GM18909 (cell line): ENCODE measurements at regions not wholly inside any gene's neighbourhood (a gene's known extent, or its start where the extent isn't known, plus 50 kb on each side); places are given as distances from the start of the nearest gene placed in this dataset.

ENCODE experiments used
- ATAC-seq: cut with Tn5 transposase; IDR thresholded peaks from one replicate; pipeline ENCODE4 v1.9.1; 2021; ENCODE audit warnings: mild to moderate bottlenecking; ENCODE audit not compliant: unreplicated experiment, poor library complexity

DNA sequence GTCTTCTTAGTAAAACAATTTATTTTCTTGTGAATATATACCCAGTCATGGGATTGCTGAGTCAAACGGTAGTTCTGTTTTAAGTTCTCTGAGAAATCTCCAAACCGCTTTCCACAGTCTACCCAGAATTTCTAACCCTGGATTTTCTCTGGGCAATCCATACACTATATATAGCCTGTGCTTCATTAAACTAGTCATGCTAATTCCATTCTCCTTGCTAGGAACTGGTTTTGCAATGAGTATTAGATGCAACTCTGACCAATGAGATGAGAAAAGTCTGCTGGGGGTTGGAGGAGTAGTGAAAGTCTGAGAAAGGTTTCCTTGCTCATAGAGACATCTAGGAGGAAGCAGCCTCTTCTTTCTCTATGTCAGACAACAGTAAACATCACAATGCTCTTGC, 196.1 kb upstream of the CDKN3 start:
- ATAC-seq: no peak

DNA sequence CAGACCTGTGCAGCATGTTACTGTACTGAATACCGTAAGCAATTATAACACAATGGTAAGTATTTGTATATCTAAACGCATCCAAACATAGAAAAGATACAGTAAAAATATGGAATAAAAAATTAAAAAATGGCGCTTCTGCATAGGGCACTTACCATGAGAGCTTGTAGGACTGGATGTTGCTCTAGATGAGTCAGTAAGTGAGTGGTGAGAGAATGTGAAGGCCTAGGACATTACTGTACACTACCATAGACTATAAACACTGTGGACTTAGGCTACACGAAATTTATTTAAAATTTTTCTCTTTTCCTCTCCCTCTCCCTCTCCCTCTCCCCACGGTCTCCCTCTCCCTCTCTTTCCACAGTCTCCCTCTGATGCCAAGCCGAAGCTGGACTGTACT, 194.5 kb upstream of the CDKN3 start:
- no peak for ATAC-seq

DNA sequence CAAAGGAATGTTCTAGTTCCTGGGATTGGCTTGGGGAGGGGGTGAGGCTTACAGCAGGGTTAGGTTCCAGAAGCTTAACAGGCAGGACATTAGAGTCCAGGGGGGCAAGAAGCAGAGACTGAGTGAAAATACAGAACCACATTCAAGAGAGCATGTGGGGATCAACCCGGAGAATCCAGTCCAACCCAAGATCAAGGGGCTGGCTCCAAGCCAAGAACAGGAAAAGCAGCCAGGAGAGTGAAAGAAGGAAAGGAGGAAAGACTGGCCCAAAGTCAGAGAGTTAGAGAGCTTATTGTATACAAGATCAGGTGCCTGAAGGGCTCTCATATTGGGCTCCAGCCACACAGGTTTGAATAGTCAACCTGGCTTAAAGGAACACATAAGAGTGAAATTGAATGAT, 190.3 kb upstream of the CDKN3 start:
- no peak for ATAC-seq

DNA sequence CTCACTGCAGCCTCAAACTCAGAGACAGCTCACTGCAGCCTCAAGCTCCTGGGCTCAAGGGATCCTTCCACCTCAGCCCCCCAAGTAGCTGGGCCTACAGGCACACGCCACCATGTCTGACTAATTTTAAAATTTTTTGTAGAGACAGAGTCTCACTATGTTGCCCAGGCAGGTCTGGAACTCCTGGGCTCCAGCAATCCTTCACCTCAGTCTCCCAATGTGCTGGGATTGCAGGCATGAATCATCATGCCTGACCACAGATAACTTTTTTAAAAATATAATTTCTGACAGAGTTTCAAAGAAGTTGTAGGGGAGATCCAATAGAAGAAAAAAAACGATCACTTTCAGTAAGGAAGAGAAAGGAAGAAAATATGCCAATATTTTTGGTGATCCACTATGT, 189.7 kb upstream of the CDKN3 start:
- no peak for ATAC-seq

DNA sequence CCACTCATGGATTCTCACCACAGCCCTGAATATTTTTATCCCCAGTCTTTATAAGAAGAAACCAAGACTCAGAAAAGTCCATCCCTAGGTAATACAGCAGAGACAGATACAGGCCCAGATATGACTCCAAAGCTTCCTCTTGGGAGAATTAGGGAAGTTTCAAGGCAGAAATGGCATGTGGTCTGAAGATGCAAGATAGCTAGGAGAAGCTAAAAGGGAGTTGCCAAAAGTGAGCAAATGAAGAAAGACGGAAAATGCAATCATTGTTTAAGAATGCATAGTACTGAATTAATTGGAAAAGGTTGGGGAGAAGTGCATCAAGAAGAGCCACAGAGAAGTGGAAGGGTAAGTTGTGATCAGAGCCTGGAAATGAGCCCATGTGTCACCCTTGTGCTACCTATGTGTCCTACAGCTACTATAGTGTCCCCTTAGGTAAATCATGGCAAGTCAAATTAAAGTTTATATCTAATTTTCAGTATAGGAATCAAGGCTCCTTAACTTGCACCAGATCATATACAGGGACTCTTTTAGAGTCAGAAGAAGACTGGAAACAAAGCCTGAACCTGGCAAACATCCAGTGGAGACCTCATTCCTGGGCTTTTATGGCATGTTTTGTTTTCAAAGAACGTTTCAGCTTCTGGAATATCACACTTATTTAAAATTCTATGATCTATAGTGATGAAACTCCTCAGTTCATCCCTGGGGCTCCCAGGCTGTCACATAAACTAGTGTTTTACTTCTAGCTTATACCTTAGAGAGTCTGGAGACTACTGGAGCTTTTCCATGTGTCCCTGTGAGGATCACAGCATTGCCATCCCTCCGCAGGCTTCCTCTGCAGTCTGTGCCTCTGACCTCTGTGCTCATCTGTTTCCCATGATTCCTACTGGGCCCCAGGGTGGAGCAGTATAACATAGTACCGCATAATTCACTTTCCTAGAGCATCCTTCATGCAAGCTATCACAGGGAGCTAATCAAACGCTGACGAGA, 189.0 kb upstream of the CDKN3 start:
- no peak for ATAC-seq

DNA sequence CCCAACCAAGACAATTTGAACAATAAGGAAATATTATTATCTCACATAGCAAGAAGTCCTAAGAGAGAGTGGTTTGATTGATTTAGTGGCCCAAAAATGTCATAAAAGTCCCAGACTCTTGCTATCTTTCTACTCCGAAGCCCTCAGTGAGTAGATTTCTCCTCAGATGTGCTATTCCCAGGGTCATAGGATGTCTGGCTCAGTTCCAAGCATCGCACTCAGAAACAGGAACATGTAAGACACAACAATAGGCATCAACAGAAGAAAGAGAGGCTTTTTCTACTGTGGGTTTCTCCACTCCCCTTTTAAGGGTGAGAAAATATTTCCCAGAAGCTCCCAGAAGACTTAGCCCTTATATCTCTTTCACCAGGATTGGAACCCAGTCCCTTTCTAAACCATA, 188.1 kb upstream of the CDKN3 start:
- ATAC-seq: no peak

DNA sequence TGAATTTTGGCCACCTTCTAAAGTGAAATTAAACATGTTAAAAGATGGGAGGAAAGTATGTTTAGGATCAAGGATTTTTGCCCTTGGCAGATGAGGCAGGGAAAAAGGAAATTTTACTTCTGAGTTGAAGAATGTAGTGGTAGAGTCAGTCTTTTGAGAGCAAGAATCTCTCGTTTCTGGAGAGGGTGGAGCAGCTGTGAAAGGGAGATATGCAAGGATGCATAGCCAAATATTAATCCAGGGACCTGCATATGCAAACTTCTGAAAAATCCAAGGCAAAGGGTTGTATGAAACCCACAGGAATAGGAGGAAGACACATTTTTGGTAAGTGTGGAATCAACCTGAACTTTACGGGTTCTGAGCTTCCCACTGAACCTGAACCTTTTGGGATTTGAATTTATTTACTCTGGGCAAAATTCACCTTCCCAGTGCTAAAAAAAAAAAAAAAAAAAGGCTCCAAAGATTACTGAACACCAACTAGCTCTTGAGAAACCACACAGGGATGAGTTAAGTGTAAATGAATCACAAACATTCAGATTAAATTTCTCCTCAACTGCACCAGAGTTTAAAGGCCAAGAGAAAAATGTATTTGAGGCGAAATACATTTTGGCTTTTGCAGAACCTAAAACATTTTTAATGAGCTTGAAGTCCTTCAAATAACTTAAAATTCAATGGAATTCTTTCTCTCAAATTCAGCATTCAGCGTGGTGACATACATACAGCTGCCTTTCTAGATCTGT, 187.1 kb upstream of the CDKN3 start:
- ATAC-seq: no peak

DNA sequence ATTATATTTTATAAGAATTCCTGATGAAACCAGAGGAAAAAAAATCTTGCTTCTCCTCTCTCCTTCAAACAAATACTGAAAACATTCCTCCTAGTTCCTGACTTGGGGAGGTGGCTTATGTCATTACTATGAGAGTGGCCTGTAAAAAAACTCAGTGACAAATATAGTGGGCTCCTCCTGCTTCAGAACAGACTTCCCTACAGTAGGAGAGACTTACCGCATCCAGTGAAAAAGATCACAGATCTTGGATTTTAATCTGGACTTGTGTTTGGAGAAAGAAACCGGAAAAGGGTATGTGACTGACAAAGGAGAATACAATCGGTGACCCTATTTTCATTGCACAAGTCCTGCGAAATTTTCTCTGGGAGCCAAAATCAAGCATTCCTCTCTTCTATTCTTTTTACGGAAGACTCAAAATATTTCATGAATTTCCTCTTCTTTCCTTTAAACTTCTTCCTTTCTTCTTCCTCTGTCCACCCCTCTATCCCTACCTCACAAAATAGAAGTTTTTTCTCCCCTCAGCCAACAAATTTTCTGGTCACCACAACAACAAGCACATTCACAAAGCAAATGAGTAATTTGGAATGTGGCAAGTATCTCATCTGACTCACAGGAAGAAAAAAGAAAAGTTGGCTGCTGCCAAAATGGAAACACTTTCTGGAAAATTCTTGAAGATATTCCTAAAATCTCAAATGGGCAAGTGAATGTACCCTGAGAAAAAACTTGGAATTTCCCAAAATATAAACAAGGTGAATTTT, 185.1 kb upstream of the CDKN3 start:
- ATAC-seq: no peak

DNA sequence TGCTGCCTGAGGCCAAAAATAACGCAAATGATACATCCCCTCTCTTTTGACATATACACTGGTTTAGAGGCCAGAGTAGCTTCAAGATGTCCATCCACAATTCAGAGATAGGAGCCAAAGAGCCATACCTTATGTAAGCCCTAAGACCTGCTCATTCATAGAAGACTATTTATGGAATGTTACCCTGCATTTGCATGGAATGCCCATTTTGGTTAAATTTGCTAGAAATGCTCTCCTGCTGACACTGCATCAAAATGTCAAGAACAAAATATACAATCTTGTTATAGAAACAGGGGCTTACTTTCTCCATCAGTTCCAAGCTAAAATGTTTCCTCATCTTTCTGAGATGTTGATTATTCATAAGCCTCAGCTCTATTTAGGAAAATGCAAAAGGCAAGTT, 183.3 kb upstream of the CDKN3 start:
- no peak for ATAC-seq

DNA sequence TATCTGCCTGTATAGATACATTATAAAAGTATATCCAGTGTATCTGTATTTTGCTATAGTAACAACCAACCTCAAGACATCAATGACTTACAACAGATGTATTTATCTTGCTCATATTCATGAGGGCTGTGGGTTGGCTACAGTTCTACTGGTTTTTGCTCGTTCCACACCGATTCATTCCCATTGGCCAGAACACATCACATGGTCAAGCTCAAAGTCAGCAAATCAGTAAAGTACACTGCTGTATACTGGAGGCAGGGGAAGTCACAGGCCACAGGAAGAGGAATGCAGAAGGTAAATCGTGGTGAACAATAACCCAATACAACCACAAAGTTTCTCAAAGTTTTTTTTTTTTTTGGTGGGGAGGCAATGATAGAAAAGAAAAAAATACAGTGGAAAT, 180.0 kb upstream of the CDKN3 start:
- no peak for ATAC-seq

DNA sequence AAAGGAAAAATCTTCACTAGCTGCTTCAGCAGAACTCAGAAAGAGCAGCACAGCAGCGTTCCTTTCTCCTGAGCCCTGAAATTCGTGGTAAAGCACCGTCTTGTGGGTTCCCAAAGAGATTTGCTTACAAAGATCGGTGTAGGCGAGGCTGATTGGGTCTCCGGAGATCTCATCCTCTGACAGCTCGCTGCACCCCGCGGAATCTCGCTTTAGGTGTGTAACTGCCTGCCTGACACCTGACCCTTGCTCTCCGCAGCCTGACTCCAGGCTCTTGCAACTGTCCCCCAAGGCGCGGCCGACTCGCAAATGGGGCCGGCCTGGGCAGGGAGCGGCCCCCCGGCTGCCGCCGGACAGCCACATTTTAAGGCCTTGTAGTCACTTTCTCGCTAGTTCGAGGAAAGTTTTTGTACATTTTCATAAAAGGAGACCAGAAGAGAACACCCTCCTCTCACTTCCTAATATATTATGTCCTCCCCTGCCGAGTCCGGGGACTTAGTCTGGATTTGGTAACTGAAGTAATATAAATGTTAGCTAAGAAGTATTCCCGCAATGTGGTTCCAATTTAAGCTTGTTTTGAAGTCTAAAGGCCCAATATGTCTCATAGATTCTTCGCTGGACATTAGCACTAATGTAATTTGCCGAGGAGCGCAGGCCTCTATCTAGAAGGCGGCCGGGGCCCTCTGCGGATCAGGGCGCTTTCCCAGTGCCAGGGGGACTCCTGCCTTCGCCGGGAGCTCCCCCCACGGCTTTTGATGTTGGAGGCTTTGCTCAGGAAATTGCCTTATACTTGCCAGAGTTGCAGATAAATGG, 177.3 kb upstream of the CDKN3 start:
- ATAC-seq: no peak

DNA sequence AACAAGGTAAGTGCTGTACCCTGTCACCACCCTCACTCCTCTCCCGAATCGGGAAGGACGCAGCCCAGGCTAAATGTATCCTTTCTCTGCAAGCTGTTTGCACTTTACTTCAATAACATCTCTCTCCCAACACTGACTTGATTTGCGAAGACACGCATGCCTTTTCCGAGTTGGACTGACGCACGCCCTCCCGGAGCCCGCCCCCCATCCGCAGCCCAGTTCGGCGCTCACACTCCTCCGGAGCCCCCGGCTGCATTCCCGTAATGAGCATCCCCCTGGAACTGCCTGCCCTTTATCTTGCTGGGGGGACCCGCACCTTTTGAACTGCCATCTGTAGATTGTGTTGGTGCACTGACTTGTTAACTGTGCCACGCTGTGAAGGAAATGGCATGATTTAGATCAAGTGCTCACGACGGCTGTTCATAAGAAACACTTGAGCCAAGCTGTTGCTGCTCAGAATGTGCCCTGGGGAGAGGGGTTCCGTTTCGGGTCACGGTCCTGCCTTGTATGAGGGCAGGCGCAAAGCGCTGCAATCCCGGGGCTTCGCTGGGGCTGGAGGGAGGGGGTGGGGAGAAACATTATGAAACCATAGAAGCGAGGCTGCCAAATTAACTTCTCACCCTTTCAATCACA, 176.6 kb upstream of the CDKN3 start:
- ATAC-seq: no peak

DNA sequence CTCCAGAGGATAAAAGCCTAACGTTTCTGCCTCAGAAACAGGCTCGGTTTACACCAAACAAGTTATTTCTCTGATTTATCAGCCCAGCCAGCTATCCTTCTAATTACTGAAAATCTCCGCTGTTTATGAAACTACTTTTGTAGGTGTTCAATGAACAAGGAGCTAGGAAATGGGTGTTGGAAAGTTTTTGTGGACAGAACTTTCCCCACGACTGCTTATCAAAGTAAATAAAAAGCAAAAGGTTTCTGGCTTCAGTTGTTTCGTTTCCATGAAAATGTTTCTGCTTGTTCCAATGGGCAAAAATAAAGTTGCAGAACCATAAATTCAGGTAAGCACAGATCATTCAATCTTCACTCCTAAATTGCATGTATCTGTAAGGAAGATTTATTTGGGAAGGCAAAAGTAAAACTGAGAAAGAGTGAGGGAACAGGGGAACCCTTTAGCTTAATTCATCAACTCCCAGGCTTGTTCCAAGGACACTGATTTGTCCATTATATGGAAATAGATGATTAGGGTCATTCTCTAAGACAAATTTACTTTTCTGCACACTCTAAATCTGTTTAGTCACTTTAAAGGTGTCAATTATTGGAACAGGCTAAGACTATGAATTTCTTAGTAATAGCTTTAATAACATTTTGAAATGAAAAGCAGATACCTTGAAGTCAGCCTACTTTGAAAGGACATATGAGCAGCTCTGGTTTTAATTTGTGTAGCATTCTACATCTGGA, 175.9 kb upstream of the CDKN3 start:
- no peak for ATAC-seq

DNA sequence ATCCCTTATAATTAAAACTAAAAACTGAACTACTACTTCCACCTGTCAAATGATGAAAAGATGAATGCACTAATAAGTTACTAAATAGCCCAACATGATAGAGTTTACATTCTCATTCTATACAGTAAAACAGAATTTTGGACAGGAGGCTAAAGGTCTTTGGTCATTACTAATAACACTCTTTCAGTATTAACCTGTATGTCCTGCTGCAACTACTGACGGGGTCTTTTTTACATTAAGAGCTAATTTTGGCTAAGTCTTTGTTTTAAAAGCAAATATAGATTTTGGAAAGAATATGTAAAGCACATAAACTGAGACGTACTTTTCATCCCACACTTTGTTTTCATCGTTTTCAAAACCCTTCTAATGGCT, 175.4 kb upstream of the CDKN3 start:
- ATAC-seq: no peak

DNA sequence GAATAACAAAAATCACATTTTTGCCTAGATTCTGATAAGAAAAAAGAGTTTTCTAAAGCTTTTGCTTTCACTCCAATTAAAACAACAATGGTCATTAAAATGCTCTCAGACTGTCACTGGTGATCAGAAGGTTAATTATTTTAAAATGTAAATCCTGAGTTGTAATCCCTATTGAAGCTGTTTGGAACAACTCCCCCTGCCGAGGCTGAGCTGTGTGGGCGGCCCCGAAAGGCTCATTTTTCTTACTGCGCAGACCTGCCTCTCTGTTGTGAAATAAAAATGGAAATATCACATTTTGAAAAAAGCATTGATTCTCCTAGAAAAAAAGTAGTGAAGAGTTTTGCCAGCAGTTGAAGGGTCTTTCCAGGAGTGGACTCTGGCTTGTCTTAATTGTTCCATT, 174.8 kb upstream of the CDKN3 start:
- no peak for ATAC-seq

DNA sequence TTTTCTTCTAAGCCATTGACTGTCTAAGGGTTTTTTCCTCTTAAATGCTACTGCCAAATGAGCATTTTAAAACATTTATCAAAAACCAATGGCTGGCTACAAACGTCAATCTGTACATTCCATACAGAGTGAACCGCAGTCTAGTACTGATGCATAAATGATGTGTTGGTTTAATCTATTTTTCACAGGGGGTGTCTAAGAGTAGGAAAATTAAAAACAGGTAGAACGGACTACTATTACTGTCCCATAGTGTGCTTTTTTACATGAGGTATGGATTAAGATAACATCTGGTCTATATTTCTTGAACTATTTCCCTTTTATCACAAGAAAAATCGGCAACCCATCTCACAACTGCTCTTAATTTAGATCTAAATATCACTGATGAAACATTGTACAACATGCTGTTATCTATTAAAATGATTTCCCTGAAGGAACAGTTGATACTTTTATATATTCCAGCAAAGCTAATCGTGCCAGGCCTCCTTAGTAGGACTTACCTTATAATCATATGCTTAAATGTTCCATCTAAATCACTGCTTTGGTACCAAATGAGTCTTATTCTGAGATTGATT, 172.9 kb upstream of the CDKN3 start:
- no peak for ATAC-seq

DNA sequence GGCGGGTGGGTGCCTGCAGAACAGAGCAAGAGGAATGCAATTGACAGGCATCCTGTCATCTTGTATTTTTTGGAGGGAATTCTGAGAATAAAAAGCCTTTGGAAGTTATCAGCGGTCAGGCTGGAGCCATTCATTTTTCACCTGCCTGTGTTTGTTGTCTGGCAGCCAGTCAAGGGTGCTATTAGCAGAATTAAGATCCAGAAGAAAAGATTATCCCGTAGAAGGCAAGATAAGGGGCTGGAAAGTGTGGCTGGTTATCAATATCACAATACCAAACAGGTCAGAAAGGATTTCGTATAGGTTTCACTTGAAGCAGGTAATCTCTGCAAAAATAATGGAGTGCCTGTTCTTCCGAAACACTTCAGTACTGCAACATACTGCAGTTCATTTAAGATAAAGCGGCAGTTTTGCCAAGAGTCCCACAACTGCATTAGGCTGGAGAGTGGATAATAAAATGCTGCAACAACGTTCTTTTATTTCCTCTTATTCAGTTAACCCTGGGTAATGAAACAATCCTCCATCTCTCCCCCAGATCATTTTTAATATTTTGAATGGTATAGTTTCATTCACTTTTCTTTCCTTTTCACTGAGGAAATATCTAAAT, 171.2 kb upstream of the CDKN3 start:
- no peak for ATAC-seq

DNA sequence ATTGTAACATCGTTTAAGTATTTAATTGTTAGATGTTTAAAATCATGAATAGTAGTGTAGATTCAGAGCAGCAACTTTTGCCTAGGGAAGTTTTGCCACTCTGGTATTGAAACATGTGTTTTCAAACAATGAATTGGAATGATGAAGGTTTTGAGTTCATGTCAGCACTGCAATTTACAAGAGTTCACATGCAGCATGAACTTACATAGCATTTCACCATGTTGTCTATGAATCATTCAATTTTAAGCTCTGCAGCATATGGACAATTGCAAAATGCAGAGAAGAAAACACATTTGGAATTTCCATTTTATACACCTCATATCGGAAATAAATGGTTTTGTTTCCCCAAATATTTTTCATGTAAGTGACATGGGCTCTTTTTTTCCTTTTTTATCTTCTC, 170.7 kb upstream of the CDKN3 start:
- no peak for ATAC-seq
